Gastrocnemius medialis (tissue), 4 donors: ENCODE measurements at regions not wholly inside any gene's neighbourhood (a gene's known extent, or its start where the extent isn't known, plus 50 kb on each side); places are given as distances from the start of the nearest gene placed in this dataset.

Experiments used
- CTCF ChIP-seq, 5 experiments: fragments of 450-650 bp in 3 of 5; fragments of 200-600 bp in 2 of 5; sonication (generic) in 2 of 5; IDR thresholded peaks in 4 of 5; conservative IDR thresholded peaks in 1 of 5; 1 replicate in 4 of 5; 2 replicates in 1 of 5; pipeline ENCODE4 v1.5.1; 2016 to 2019; ENCODE audit warnings: antibody characterized with exemption in 5 of 5, mild to moderate bottlenecking in 3 of 5, moderate library complexity in 3 of 5
- POLR2A ChIP-seq, 2 donors: fragments of 450-650 bp; IDR thresholded peaks; one replicate each; pipeline ENCODE4 v1.6.1; 2017; ENCODE audit warnings: antibody characterized with exemption in 2 of 2, mild to moderate bottlenecking in 2 of 2, moderate library complexity in 2 of 2

DNA sequence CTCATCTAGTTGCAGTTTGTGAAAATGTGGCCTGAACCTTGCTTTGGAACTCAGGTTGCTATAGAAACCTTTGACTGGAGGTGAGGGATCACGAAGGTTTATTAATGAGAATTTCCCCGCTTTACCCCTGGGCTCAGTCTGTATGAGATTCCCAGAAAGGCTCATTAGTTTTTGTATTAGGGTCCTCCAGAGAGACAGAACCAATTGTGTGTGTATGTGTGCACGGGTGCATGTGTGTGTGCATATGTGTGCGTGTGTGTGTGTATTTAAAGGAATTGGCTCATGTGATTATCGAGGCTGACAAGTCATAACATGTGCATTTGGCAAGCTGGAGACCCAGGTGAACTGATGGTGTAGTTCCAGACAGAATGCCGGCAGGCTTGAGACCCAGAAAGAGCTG is 113.8 kb upstream of the DLX2 start:
- TF ChIP-seq CTCF (IDR thresholded peaks at IDR 0.05 in 4 of 5, conservative IDR thresholded peaks at IDR 0.05 in 1 of 5) (no peak), POLR2A (IDR thresholded peaks at IDR 0.05) (no peak)
